ENCODE measurements at regions not wholly inside any gene's neighbourhood (a gene's known extent, or its start where the extent isn't known, plus 50 kb on each side); places are given as distances from the start of the nearest gene placed in this dataset.

DNA sequence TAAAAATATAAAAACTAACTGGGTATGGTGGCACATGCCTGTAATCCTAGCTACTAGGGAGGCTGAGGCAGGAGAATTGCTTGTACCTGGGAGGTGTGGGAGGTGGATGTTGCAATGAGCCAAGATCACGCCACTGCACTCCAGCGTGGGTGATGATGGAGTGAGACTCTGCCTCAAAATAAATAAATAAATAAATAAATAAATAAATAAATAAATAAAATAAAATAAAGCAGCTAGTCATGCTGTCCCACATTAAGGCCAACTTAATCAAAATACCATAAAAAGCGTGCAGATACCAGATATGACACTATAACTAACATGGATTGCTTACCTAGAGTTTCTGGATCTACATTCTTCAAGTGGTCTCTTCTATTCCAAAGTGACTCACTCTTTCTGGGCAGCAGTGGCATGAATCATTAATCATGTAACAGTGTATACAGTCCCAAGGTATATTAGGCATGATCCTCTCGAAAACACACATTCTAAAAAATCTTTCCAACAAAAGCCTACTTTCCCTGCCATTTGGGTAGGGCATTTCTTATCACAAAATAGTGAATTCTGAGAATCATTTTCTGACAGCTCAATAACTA, 187.1 kb downstream of the ELAVL2 start:
- Mint-ChIP-seq H3K4me3 (no peak overlapping the region), H3K27ac (no peak overlapping the region), H3K4me1 (ENCODE audit: low read depth) (no peaks in the 10 kb centered on the region), H3K27me3 (ENCODE audit: insufficient read depth) (no peaks in the 10 kb centered on the region; the same call in 1 of the 2 replicates), H3K9me3 (peaks cover 46% of the 10 kb centered on the region), H3K36me3 (ENCODE audit: low read depth) (no peaks in the 10 kb centered on the region)
- no peak for DNase-seq
- TF ChIP-seq, protein P1, sequence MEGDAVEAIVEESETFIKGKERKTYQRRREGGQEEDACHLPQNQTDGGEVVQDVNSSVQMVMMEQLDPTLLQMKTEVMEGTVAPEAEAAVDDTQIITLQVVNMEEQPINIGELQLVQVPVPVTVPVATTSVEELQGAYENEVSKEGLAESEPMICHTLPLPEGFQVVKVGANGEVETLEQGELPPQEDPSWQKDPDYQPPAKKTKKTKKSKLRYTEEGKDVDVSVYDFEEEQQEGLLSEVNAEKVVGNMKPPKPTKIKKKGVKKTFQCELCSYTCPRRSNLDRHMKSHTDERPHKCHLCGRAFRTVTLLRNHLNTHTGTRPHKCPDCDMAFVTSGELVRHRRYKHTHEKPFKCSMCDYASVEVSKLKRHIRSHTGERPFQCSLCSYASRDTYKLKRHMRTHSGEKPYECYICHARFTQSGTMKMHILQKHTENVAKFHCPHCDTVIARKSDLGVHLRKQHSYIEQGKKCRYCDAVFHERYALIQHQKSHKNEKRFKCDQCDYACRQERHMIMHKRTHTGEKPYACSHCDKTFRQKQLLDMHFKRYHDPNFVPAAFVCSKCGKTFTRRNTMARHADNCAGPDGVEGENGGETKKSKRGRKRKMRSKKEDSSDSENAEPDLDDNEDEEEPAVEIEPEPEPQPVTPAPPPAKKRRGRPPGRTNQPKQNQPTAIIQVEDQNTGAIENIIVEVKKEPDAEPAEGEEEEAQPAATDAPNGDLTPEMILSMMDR (IDR thresholded peaks at IDR 0.05), result no peak
